GM19372 (cell line): ENCODE measurements at regions not wholly inside any gene's neighbourhood (a gene's known extent, or its start where the extent isn't known, plus 50 kb on each side); places are given as distances from the start of the nearest gene placed in this dataset.
"Not testable (repeated sequence)": the region's sequence is repeated elsewhere in the genome, so short reads cannot be mapped to it uniquely, and the experiment has no call there.

Experiments
- ATAC-seq: cut with Tn5 transposase; IDR thresholded peaks from one replicate; pipeline ENCODE4 v1.9.1; 2021; ENCODE audit warnings: mild to moderate bottlenecking, low read depth, moderate library complexity; ENCODE audit not compliant: unreplicated experiment

- no peak for ATAC-seq
These were observed 435.6 kb upstream of the RASGRP1 start for GRCh38 chr15:39000008-39000734.

- no peak for ATAC-seq
These were observed 445.1 kb upstream of the RASGRP1 start for GRCh38 chr15:39009740-39010139.

GRCh38 chr15:39011066-39011465 lies 446.5 kb upstream of the RASGRP1 start:
- not testable (repeated sequence) for ATAC-seq

GRCh38 chr15:39013262-39013661 lies 448.6 kb upstream of the RASGRP1 start:
- ATAC-seq: no peak

GRCh38 chr15:39014682-39015081 lies 450.1 kb upstream of the RASGRP1 start:
- ATAC-seq: no peak

GRCh38 chr15:39016706-39017105 lies 452.1 kb upstream of the RASGRP1 start:
- no peak for ATAC-seq

- no peak for ATAC-seq
These were observed 454.4 kb upstream of the RASGRP1 start for GRCh38 chr15:39018966-39019365.

GRCh38 chr15:39021341-39021740 lies 456.7 kb upstream of the RASGRP1 start:
- ATAC-seq: no peak

GRCh38 chr15:39022532-39023305 lies 458.1 kb upstream of the RASGRP1 start:
- no peak for ATAC-seq

- ATAC-seq: no peak
These were observed 460.7 kb upstream of the RASGRP1 start for GRCh38 chr15:39025321-39025720.

- no peak for ATAC-seq
These were observed 461.3 kb upstream of the RASGRP1 start for GRCh38 chr15:39025881-39026280.

- no peak for ATAC-seq
These were observed 463.5 kb upstream of the RASGRP1 start for GRCh38 chr15:39028069-39028468.

GRCh38 chr15:39029741-39030140 lies 465.1 kb upstream of the RASGRP1 start:
- no peak for ATAC-seq

- ATAC-seq: no peak
These were observed 465.9 kb upstream of the RASGRP1 start for GRCh38 chr15:39030291-39031070.

GRCh38 chr15:39031596-39031995 lies 467.0 kb upstream of the RASGRP1 start:
- no peak for ATAC-seq

GRCh38 chr15:39034816-39035215 lies 470.2 kb upstream of the RASGRP1 start:
- ATAC-seq: no peak

- not testable (repeated sequence) for ATAC-seq
These were observed 473.0 kb upstream of the RASGRP1 start for GRCh38 chr15:39037611-39038010.

- no peak for ATAC-seq
These were observed 476.2 kb upstream of the RASGRP1 start for GRCh38 chr15:39040861-39041260.

- no peak for ATAC-seq
These were observed 477.4 kb upstream of the RASGRP1 start for GRCh38 chr15:39041979-39042495.

- ATAC-seq: no peak
These were observed 487.2 kb upstream of the RASGRP1 start for GRCh38 chr15:39051626-39052322.
